ENCODE measurements at regions not wholly inside any gene's neighbourhood (a gene's known extent, or its start where the extent isn't known, plus 50 kb on each side); places are given as distances from the start of the nearest gene placed in this dataset.
"Not testable (repeated sequence)": the region's sequence is repeated elsewhere in the genome, so short reads cannot be mapped to it uniquely, and the experiment has no call there.

GRCh38 chr7:110544194-110544593 is 546.7 kb upstream of the LRRN3 start (continued):
- TF ChIP-seq ZIC2 (tag by site-specific recombination; IDR thresholded peaks at IDR 0.05) = no peak
- TF ChIP-seq ZNF596 (tag by site-specific recombination; IDR thresholded peaks at IDR 0.05) = no peak
- TF ChIP-seq HOXD13 (CRISPR knock-in tag; IDR thresholded peaks at IDR 0.05; ENCODE audit: borderline replicate concordance) = no peak

DNA sequence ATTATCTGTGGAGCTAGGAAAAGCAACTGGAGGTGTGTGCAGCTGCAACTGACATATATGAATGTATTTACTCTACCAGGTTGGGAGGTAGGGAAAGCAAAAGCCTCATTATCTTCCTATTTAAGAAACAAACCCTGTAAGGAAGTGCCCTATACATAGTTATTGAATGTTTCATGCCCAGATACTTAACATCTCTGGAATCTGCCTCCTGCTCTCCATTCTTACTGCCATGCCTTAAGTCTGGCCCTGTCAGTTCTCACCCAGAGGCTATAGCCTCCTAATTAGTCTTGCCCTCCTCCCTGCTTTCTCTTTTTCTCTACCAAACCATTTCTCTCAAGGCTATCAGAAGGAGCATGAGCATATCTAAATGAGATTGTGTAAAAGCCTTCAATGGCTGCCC is 542.6 kb upstream of the LRRN3 start:
- CTCF ChIA-PET = no interaction called here
- Histone ChIP-seq H3K4me3 (ENCODE audit: low read depth, low read length) (no peak overlapping the region), H3K36me3 (ENCODE audit: control insufficient read depth in 2 of 2, insufficient read depth in 1 of 2, low read length in 2 of 2) (no peaks in the 10 kb centered on the region), H3K27ac (ENCODE audit: extremely low read depth, low read depth, low read length) (no peak overlapping the region), H3K4me1 (ENCODE audit: control insufficient read depth, insufficient read depth, low read length) (no peaks in the 10 kb centered on the region), H3K9me3 (ENCODE audit: control insufficient read depth, insufficient read depth, low read depth, low read length) (no peaks in the 10 kb centered on the region)
- TF ChIP-seq ZBTB26 (tag by site-specific recombination; optimal IDR thresholded peaks at IDR 0.05) (no peak), ZNF174 (tag by site-specific recombination; IDR thresholded peaks at IDR 0.05) (no peak), MYNN (tag by site-specific recombination; IDR thresholded peaks at IDR 0.05; ENCODE audit: borderline replicate concordance) (no peak), ZNF426 (tag by site-specific recombination; IDR thresholded peaks at IDR 0.05) (no peak), ZNF654 (tag by site-specific recombination; IDR thresholded peaks at IDR 0.05; ENCODE audit: low read depth) (no peak), ZNF514 (tag by site-specific recombination; IDR thresholded peaks at IDR 0.05) (no peak), ZNF558 (tag by site-specific recombination; IDR thresholded peaks at IDR 0.05) (no peak), ZNF423 (tag by site-specific recombination; IDR thresholded peaks at IDR 0.05) (no peak), ZNF10 (tag by site-specific recombination; IDR thresholded peaks at IDR 0.05) (no peak)
- TF ChIP-seq, protein P1, sequence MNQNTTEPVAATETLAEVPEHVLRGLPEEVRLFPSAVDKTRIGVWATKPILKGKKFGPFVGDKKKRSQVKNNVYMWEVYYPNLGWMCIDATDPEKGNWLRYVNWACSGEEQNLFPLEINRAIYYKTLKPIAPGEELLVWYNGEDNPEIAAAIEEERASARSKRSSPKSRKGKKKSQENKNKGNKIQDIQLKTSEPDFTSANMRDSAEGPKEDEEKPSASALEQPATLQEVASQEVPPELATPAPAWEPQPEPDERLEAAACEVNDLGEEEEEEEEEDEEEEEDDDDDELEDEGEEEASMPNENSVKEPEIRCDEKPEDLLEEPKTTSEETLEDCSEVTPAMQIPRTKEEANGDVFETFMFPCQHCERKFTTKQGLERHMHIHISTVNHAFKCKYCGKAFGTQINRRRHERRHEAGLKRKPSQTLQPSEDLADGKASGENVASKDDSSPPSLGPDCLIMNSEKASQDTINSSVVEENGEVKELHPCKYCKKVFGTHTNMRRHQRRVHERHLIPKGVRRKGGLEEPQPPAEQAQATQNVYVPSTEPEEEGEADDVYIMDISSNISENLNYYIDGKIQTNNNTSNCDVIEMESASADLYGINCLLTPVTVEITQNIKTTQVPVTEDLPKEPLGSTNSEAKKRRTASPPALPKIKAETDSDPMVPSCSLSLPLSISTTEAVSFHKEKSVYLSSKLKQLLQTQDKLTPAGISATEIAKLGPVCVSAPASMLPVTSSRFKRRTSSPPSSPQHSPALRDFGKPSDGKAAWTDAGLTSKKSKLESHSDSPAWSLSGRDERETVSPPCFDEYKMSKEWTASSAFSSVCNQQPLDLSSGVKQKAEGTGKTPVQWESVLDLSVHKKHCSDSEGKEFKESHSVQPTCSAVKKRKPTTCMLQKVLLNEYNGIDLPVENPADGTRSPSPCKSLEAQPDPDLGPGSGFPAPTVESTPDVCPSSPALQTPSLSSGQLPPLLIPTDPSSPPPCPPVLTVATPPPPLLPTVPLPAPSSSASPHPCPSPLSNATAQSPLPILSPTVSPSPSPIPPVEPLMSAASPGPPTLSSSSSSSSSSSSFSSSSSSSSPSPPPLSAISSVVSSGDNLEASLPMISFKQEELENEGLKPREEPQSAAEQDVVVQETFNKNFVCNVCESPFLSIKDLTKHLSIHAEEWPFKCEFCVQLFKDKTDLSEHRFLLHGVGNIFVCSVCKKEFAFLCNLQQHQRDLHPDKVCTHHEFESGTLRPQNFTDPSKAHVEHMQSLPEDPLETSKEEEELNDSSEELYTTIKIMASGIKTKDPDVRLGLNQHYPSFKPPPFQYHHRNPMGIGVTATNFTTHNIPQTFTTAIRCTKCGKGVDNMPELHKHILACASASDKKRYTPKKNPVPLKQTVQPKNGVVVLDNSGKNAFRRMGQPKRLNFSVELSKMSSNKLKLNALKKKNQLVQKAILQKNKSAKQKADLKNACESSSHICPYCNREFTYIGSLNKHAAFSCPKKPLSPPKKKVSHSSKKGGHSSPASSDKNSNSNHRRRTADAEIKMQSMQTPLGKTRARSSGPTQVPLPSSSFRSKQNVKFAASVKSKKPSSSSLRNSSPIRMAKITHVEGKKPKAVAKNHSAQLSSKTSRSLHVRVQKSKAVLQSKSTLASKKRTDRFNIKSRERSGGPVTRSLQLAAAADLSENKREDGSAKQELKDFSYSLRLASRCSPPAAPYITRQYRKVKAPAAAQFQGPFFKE (tag by site-specific recombination; IDR thresholded peaks at IDR 0.05; ENCODE audit: borderline replicate concordance) = no peak
- TF ChIP-seq, protein P2, sequence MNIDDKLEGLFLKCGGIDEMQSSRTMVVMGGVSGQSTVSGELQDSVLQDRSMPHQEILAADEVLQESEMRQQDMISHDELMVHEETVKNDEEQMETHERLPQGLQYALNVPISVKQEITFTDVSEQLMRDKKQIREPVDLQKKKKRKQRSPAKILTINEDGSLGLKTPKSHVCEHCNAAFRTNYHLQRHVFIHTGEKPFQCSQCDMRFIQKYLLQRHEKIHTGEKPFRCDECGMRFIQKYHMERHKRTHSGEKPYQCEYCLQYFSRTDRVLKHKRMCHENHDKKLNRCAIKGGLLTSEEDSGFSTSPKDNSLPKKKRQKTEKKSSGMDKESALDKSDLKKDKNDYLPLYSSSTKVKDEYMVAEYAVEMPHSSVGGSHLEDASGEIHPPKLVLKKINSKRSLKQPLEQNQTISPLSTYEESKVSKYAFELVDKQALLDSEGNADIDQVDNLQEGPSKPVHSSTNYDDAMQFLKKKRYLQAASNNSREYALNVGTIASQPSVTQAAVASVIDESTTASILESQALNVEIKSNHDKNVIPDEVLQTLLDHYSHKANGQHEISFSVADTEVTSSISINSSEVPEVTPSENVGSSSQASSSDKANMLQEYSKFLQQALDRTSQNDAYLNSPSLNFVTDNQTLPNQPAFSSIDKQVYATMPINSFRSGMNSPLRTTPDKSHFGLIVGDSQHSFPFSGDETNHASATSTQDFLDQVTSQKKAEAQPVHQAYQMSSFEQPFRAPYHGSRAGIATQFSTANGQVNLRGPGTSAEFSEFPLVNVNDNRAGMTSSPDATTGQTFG (tag by site-specific recombination; IDR thresholded peaks at IDR 0.05; ENCODE audit: borderline replicate concordance) = no peak
- POLR2A ChIA-PET = no interaction called here

- POLR2A ChIA-PET = no interaction called here
- Histone ChIP-seq H3K27ac (ENCODE audit: extremely low read depth, low read depth, low read length) (no peak overlapping the region), H3K9me3 (ENCODE audit: control insufficient read depth, insufficient read depth, low read depth, low read length) (no peaks in the 10 kb centered on the region), H3K36me3 (ENCODE audit: control insufficient read depth in 2 of 2, insufficient read depth in 1 of 2, low read length in 2 of 2) (no peaks in the 10 kb centered on the region), H3K4me3 (ENCODE audit: low read depth, low read length) (no peak overlapping the region), H3K4me1 (ENCODE audit: control insufficient read depth, insufficient read depth, low read length) (no peaks in the 10 kb centered on the region)
- CTCF ChIA-PET = interaction anchor here (0.7 kb wide), 1 partner anchor 186 kb away, joined by 4 read pairs; no protein-coding TSS in a partner anchor
- no peak for TF ChIP-seq ZNF48 (tag by site-specific recombination; IDR thresholded peaks at IDR 0.05)
- TF ChIP-seq ZNF114 (tag by site-specific recombination; IDR thresholded peaks at IDR 0.05) = no peak
- no peak for TF ChIP-seq ZNF549 (tag by site-specific recombination; IDR thresholded peaks at IDR 0.05)
- no peak for TF ChIP-seq ZNF561 (tag by site-specific recombination; IDR thresholded peaks at IDR 0.05; ENCODE audit: borderline replicate concordance)
- no peak for TF ChIP-seq RBAK (tag by site-specific recombination; IDR thresholded peaks at IDR 0.05)
- no peak for TF ChIP-seq ZIC2 (tag by site-specific recombination; IDR thresholded peaks at IDR 0.05)
- no peak for TF ChIP-seq FEZF1 (tag by site-specific recombination; IDR thresholded peaks at IDR 0.05)
Measured at GRCh38 chr7:110557136-110557535, 533.8 kb upstream of the LRRN3 start.

GRCh38 chr7:110563286-110563685 is 527.6 kb upstream of the LRRN3 start:
- H3K4me3 ChIP-seq (ENCODE audit: low read depth, low read length); H3K27ac ChIP-seq (ENCODE audit: extremely low read depth, low read depth, low read length); H3K4me1 ChIP-seq (ENCODE audit: control insufficient read depth, insufficient read depth, low read length); H3K9me3 ChIP-seq (ENCODE audit: control insufficient read depth, insufficient read depth, low read depth, low read length); CTCF ChIA-PET; POLR2A ChIA-PET; H3K36me3 ChIP-seq (ENCODE audit: control insufficient read depth in 2 of 2, insufficient read depth in 1 of 2, low read length in 2 of 2): not testable (repeated sequence)
